CD4-positive, CD25-positive, alpha-beta regulatory T cell (primary cell): ENCODE measurements at regions not wholly inside any gene's neighbourhood (a gene's known extent, or its start where the extent isn't known, plus 50 kb on each side); places are given as distances from the start of the nearest gene placed in this dataset.
"Not testable (repeated sequence)": the region's sequence is repeated elsewhere in the genome, so short reads cannot be mapped to it uniquely, and the experiment has no call there.

Experiments used
- ATAC-seq, 2 donors: fragments of 150-1000 bp; cut with Tn5 transposase; one replicate each; pipeline ENCODE4 v1.10.0; 2021; ENCODE audit warnings: low read depth in 2 of 2, moderate number of reproducible peaks in 2 of 2, moderate library complexity in 1 of 2
- DNase-seq, 3 donors: peaks; one replicate each; pipeline versions ENCODE4 v3.0.0 to v3.0.0-alpha.2; 2012 to 2022; ENCODE audit warnings: mixed read lengths in 1 of 3
- H3K27ac ChIP-seq: one replicate; pipeline ENCODE4 v1.7.0; 2013; ENCODE audit warnings: mild to moderate bottlenecking, low read length; ENCODE audit not compliant: insufficient read depth, poor library complexity, severe bottlenecking
- H3K27me3 ChIP-seq: one replicate; pipeline ENCODE4 v1.7.0; 2013; ENCODE audit warnings: low read length; ENCODE audit not compliant: control insufficient read depth, insufficient read depth
- H3K36me3 ChIP-seq: one replicate; pipeline ENCODE4 v1.7.0; 2013; ENCODE audit warnings: mild to moderate bottlenecking, low read length, moderate library complexity; ENCODE audit not compliant: control insufficient read depth, insufficient read depth
- H3K4me1 ChIP-seq: 2 replicates; pipeline ENCODE4 v1.7.0; 2013; ENCODE audit warnings: mild to moderate bottlenecking, low read length; ENCODE audit not compliant: insufficient read depth, control insufficient read depth, poor library complexity, severe bottlenecking
- H3K4me3 ChIP-seq: one replicate; pipeline ENCODE4 v1.7.0; 2013; ENCODE audit warnings: low read depth, mild to moderate bottlenecking, low read length, moderate library complexity
- H3K9me3 ChIP-seq, 2 experiments: 1 replicate in 1 of 2; 2 replicates in 1 of 2; pipeline ENCODE4 v1.7.0; 2013; ENCODE audit warnings: low read length in 2 of 2, mild to moderate bottlenecking in 1 of 2, moderate library complexity in 1 of 2; ENCODE audit not compliant: control insufficient read depth in 2 of 2
- H3K27ac Mint-ChIP-seq, 3 donors: one replicate each; pipeline ENCODE4 v1.8.0; 2020 to 2022; ENCODE audit warnings: mild to moderate bottlenecking in 3 of 3, mixed read lengths in 3 of 3, moderate library complexity in 2 of 3
- H3K27me3 Mint-ChIP-seq: one replicate; pipeline ENCODE4 v1.8.0; 2022; ENCODE audit warnings: mild to moderate bottlenecking, mixed read lengths
- H3K36me3 Mint-ChIP-seq: one replicate; pipeline ENCODE4 v1.8.0; 2020; ENCODE audit warnings: mixed read lengths
- H3K4me1 Mint-ChIP-seq, 4 donors: one replicate each; pipeline ENCODE4 v1.8.0; 2020 to 2022; ENCODE audit warnings: mixed read lengths in 4 of 4, mild to moderate bottlenecking in 1 of 4
- H3K4me3 Mint-ChIP-seq, 4 donors: one replicate each; pipeline ENCODE4 v1.8.0; 2020 to 2022; ENCODE audit warnings: mild to moderate bottlenecking in 4 of 4, mixed read lengths in 4 of 4, moderate library complexity in 3 of 4
- H3K9me3 Mint-ChIP-seq, 7 donors: one replicate each; pipeline ENCODE4 v1.8.0; 2020 to 2022; ENCODE audit warnings: mixed read lengths in 7 of 7, mild to moderate bottlenecking in 3 of 7, moderate library complexity in 2 of 7

DNA sequence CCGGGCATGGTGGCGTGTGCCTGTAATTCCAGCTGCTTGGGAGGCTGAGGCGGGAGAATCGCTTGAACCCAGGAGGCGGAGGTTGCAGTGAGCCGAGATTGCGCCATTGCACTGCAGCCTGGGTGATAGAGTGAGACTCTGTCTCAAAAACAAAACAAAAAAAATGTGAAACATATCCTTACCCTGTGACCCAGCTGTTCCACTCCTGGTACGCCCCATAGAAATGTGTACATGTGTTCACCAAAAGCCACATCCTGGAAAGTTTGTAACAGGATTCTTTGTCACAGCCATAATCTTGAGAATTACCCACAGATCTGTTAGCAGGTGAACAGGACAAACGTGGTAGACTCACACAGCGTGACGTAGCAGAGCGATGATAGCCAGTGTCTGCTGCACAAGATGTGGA is 71.2 kb upstream of the RFLNA start:
- ATAC-seq, H3K36me3 Mint-ChIP-seq, H3K27ac Mint-ChIP-seq, H3K4me1 ChIP-seq, H3K36me3 ChIP-seq, H3K4me3 ChIP-seq, H3K27me3 ChIP-seq, H3K9me3 ChIP-seq, H3K4me3 Mint-ChIP-seq, H3K4me1 Mint-ChIP-seq, H3K27ac ChIP-seq: not testable (repeated sequence)
- DNase-seq, result peak in 1 of 3 donors; percentile 11
- Mint-ChIP-seq H3K27me3 (peaks cover 14% of the 10 kb centered on the region), H3K9me3 (peaks cover 0 to 12% (median 3%) of the 10 kb centered on the region in 7 donors)

GRCh38 chr12:124224535-124225110 is 70.3 kb upstream of the RFLNA start:
- Histone ChIP-seq H3K27me3 (no peaks in the 10 kb centered on the region), H3K4me3 (no peak overlapping the region), H3K27ac (no peak overlapping the region), H3K4me1 (no peaks in the 10 kb centered on the region), H3K36me3 (no peaks in the 10 kb centered on the region), H3K9me3 (no peaks in the 10 kb centered on the region)
- Mint-ChIP-seq H3K27ac (no peak overlapping the region), H3K36me3 (no peaks in the 10 kb centered on the region), H3K4me3 (no peak overlapping the region), H3K9me3 (peaks cover 0 to 12% (median 3%) of the 10 kb centered on the region in 7 donors), H3K27me3 (peaks cover 19% of the 10 kb centered on the region), H3K4me1 (no peaks in the 10 kb centered on the region)
- ATAC-seq (no peak), DNase-seq (no peak)

GRCh38 chr12:124225730-124226129 is 69.2 kb upstream of the RFLNA start:
- no peaks in the 10 kb centered on the region for H3K4me1 Mint-ChIP-seq
- H3K27me3 Mint-ChIP-seq, result peaks cover 19% of the 10 kb centered on the region

DNA sequence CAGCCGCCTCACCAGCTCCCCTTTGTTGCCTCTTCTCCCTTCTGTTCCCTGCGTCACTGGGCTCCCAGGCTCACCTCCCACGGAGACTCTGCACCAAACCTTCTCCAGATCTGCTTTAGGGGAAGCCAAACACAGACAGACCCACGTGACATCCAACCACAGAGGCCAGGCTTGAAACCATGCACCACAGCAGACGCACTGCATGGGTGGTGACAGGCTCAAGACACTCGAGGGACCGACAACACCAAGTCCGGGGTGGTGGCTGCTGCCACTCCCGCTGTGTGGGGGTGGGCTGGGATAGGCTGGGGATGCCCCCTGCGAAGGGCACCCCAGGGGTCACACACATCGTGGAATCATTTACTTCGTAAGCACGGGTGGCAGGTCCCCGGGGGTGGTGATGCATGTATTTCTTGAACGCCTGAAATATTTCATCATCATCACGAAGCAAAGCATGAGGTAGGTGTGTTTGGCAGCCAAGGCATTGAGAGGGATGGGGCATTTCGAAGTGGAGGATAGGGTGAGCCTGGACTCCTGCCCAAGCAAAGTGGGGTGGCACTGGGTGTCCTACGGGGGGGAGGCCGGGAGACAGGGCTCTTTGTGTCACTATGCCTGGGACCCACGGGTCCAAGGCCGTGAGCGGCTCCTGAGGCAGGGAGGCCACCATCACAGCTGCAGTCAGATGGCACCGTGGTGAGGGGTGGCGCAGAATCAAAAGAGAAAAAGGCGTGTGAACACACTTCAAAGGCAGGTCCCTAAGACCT is 66.8 kb upstream of the RFLNA start:
- ATAC-seq (no peak), DNase-seq (no peak)
- no peaks in the 10 kb centered on the region for H3K27me3 ChIP-seq
- Mint-ChIP-seq H3K4me3 (no peak overlapping the region), H3K36me3 (no peaks in the 10 kb centered on the region), H3K27me3 (peaks cover 24% of the 10 kb centered on the region), H3K9me3 (peaks cover 0 to 3% (median 0%) of the 10 kb centered on the region in 7 donors), H3K27ac (no peak overlapping the region), H3K4me1 (no peaks in the 10 kb centered on the region)
- no peaks in the 10 kb centered on the region for H3K36me3 ChIP-seq
- H3K27ac ChIP-seq, result no peak overlapping the region
- H3K9me3 ChIP-seq, result no peaks in the 10 kb centered on the region
- no peak overlapping the region for H3K4me3 ChIP-seq
- H3K4me1 ChIP-seq, result no peaks in the 10 kb centered on the region

More at GRCh38 chr12:124225730-124226129, 69.2 kb upstream of the RFLNA start:
- Histone ChIP-seq H3K9me3 (no peaks in the 10 kb centered on the region), H3K4me3 (no peak overlapping the region), H3K36me3 (no peaks in the 10 kb centered on the region), H3K27me3 (no peaks in the 10 kb centered on the region), H3K27ac (no peak overlapping the region), H3K4me1 (no peaks in the 10 kb centered on the region)
- peaks cover 0 to 7% (median 2%) of the 10 kb centered on the region in 7 donors for H3K9me3 Mint-ChIP-seq
- DNase-seq (no peak), ATAC-seq (no peak)
- H3K4me3 Mint-ChIP-seq, result no peak overlapping the region
- H3K36me3 Mint-ChIP-seq, result no peaks in the 10 kb centered on the region
- no peak overlapping the region for H3K27ac Mint-ChIP-seq

GRCh38 chr12:124229520-124229919 is 65.4 kb upstream of the RFLNA start:
- Mint-ChIP-seq H3K27me3 (peaks cover 28% of the 10 kb centered on the region), H3K4me1 (no peaks in the 10 kb centered on the region), H3K9me3 (peaks cover 0 to 3% (median 0%) of the 10 kb centered on the region in 7 donors), H3K4me3 (no peak overlapping the region), H3K36me3 (no peaks in the 10 kb centered on the region), H3K27ac (no peak overlapping the region)
- Histone ChIP-seq H3K4me1 (no peaks in the 10 kb centered on the region), H3K4me3 (no peak overlapping the region), H3K36me3 (no peaks in the 10 kb centered on the region), H3K27me3 (no peaks in the 10 kb centered on the region), H3K27ac (no peak overlapping the region), H3K9me3 (no peaks in the 10 kb centered on the region)
- no peak for ATAC-seq
- no peak for DNase-seq

- no peak overlapping the region for H3K4me3 Mint-ChIP-seq
- H3K4me1 Mint-ChIP-seq, result no peaks in the 10 kb centered on the region
- peaks cover 0 to 6% (median 3%) of the 10 kb centered on the region in 7 donors for H3K9me3 Mint-ChIP-seq
- no peaks in the 10 kb centered on the region for H3K27me3 ChIP-seq
- H3K9me3 ChIP-seq, result no peaks in the 10 kb centered on the region
- no peaks in the 10 kb centered on the region for H3K36me3 ChIP-seq
- no peak overlapping the region for H3K27ac ChIP-seq
- ATAC-seq (no peak), DNase-seq (no peak)
- H3K27ac Mint-ChIP-seq, result no peak overlapping the region
- H3K27me3 Mint-ChIP-seq, result peaks cover 25% of the 10 kb centered on the region
- no peak overlapping the region for H3K4me3 ChIP-seq
- H3K36me3 Mint-ChIP-seq, result peaks cover 3% of the 10 kb centered on the region
- H3K4me1 ChIP-seq, result no peaks in the 10 kb centered on the region
Measured at GRCh38 chr12:124230117-124230757, 64.7 kb upstream of the RFLNA start.

GRCh38 chr12:124230789-124231188 is 64.1 kb upstream of the RFLNA start:
- Histone ChIP-seq H3K36me3 (no peaks in the 10 kb centered on the region), H3K4me1 (no peaks in the 10 kb centered on the region), H3K27me3 (no peaks in the 10 kb centered on the region), H3K9me3 (no peaks in the 10 kb centered on the region), H3K27ac (no peak overlapping the region), H3K4me3 (no peak overlapping the region)
- DNase-seq (no peak), ATAC-seq (no peak)
- Mint-ChIP-seq H3K9me3 (peaks cover 0 to 6% (median 3%) of the 10 kb centered on the region in 7 donors), H3K4me3 (no peak overlapping the region), H3K36me3 (peaks cover 3% of the 10 kb centered on the region), H3K4me1 (no peaks in the 10 kb centered on the region), H3K27ac (no peak overlapping the region), H3K27me3 (peaks cover 20% of the 10 kb centered on the region)
